HG03066 (cell line): ENCODE measurements at regions not wholly inside any gene's neighbourhood (a gene's known extent, or its start where the extent isn't known, plus 50 kb on each side); places are given as distances from the start of the nearest gene placed in this dataset.

ENCODE experiments used
- ATAC-seq: cut with Tn5 transposase; IDR thresholded peaks from one replicate; pipeline ENCODE4 v1.9.1; 2021; ENCODE audit warnings: low read depth; ENCODE audit not compliant: unreplicated experiment

GRCh38 chr7:88449410-88449809, 142.7 kb upstream of the STEAP4 start:
- no peak for ATAC-seq

GRCh38 chr7:88442413-88442812, 135.7 kb upstream of the STEAP4 start:
- ATAC-seq = no peak

GRCh38 chr7:88437132-88437531, 130.4 kb upstream of the STEAP4 start:
- no peak for ATAC-seq

GRCh38 chr7:88432301-88432700, 125.6 kb upstream of the STEAP4 start:
- ATAC-seq = no peak

GRCh38 chr7:88431882-88432281, 125.2 kb upstream of the STEAP4 start:
- no peak for ATAC-seq

- ATAC-seq = no peak
Measured at GRCh38 chr7:88429382-88429781, 122.7 kb upstream of the STEAP4 start.

GRCh38 chr7:88402529-88402928, 95.8 kb upstream of the STEAP4 start:
- no peak for ATAC-seq

GRCh38 chr7:88401009-88401623, 94.4 kb upstream of the STEAP4 start:
- peak; percentile 47 for ATAC-seq

GRCh38 chr7:88399696-88400240, 93.1 kb upstream of the STEAP4 start:
- no peak for ATAC-seq

GRCh38 chr7:88399036-88399435, 92.3 kb upstream of the STEAP4 start:
- no peak for ATAC-seq

- ATAC-seq = no peak
Measured at GRCh38 chr7:88398459-88398858, 91.8 kb upstream of the STEAP4 start.

- ATAC-seq = peak; percentile 23
Measured at GRCh38 chr7:88396948-88397322, 90.2 kb upstream of the STEAP4 start.

- peak; percentile 63 for ATAC-seq
Measured at GRCh38 chr7:88396295-88396947, 89.7 kb upstream of the STEAP4 start.

- ATAC-seq = no peak
Measured at GRCh38 chr7:88395715-88396114, 89.0 kb upstream of the STEAP4 start.

GRCh38 chr7:88391247-88391646, 84.6 kb upstream of the STEAP4 start:
- no peak for ATAC-seq

GRCh38 chr7:88387368-88387767, 80.7 kb upstream of the STEAP4 start:
- no peak for ATAC-seq

GRCh38 chr7:88386665-88387156, 80.0 kb upstream of the STEAP4 start:
- no peak for ATAC-seq

- ATAC-seq = no peak
Measured at GRCh38 chr7:88377434-88377833, 70.7 kb upstream of the STEAP4 start.

- ATAC-seq = no peak
Measured at GRCh38 chr7:88368686-88369085, 62.0 kb upstream of the STEAP4 start.

GRCh38 chr7:88366845-88367244, 60.2 kb upstream of the STEAP4 start:
- no peak for ATAC-seq

GRCh38 chr7:88363869-88364268, 57.2 kb upstream of the STEAP4 start:
- no peak for ATAC-seq

GRCh38 chr7:88363249-88363648, 56.6 kb upstream of the STEAP4 start:
- no peak for ATAC-seq
